PC-9 (cell line): ENCODE measurements at regions not wholly inside any gene's neighbourhood (a gene's known extent, or its start where the extent isn't known, plus 50 kb on each side); places are given as distances from the start of the nearest gene placed in this dataset.
"Not testable (repeated sequence)": the region's sequence is repeated elsewhere in the genome, so short reads cannot be mapped to it uniquely, and the experiment has no call there.

ENCODE experiments used
- EZH2 ChIP-seq: fragments of 200-600 bp; sonication (generic); IDR thresholded peaks from 2 replicates; pipeline ENCODE4 v1.8.0; 2017; ENCODE audit warnings: antibody characterized with exemption, low read depth
- TF ChIP-seq, protein P1 (sequence below): fragments of 200-600 bp; sonication (generic); conservative IDR thresholded peaks from 2 replicates; pipeline ENCODE4 v1.6.1; 2017; ENCODE audit warnings: mixed run types, antibody characterized with exemption, mild to moderate bottlenecking, moderate library complexity

DNA sequence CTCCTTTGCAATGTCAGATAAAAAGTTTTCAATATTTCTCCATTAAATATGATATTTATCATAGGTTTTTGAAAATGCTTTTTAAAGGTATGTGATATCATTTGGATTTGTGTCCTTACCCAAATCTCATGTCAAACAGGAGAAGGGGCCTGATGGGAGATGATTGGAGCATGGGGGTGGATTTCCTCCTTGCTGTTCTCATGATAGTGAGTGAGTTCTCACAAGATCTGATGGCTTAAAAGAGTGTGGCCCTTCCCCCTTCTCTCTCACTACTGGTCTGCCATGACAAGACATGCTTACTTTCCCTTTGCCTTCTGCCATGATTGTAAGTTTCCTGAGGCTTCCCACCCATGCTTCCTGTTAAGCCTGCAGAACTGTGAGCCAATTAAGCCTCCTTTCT lies 90.0 kb downstream of the GYPE start:
- TF ChIP-seq, protein P1, sequence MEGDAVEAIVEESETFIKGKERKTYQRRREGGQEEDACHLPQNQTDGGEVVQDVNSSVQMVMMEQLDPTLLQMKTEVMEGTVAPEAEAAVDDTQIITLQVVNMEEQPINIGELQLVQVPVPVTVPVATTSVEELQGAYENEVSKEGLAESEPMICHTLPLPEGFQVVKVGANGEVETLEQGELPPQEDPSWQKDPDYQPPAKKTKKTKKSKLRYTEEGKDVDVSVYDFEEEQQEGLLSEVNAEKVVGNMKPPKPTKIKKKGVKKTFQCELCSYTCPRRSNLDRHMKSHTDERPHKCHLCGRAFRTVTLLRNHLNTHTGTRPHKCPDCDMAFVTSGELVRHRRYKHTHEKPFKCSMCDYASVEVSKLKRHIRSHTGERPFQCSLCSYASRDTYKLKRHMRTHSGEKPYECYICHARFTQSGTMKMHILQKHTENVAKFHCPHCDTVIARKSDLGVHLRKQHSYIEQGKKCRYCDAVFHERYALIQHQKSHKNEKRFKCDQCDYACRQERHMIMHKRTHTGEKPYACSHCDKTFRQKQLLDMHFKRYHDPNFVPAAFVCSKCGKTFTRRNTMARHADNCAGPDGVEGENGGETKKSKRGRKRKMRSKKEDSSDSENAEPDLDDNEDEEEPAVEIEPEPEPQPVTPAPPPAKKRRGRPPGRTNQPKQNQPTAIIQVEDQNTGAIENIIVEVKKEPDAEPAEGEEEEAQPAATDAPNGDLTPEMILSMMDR, result not testable (repeated sequence)
- TF ChIP-seq EZH2, result not testable (repeated sequence)
